ENCODE measurements at regions not wholly inside any gene's neighbourhood (a gene's known extent, or its start where the extent isn't known, plus 50 kb on each side); places are given as distances from the start of the nearest gene placed in this dataset.
A peak's percentile ranks its signal among the peaks of the same experiment; 100 is the strongest.

GRCh38 chr3:102084006-102084405 lies 234.7 kb downstream of the NFKBIZ start:
- H3K9me2 ChIP-seq: no peaks in the 10 kb centered on the region
- H3K4me3 ChIP-seq (ENCODE audit: low read depth in 2 of 2, low read length in 1 of 2): no peak overlapping the region
- TF ChIP-seq FOXM1 (IDR thresholded peaks at IDR 0.05; ENCODE audit: low read depth) (peak; percentile 47; the same call in 1 of the 2 replicates), NFIC (IDR thresholded peaks at IDR 0.05; ENCODE audit: borderline replicate concordance) (peak; percentile 23; the same call in 1 of the 2 replicates), YY1 (IDR thresholded peaks at IDR 0.05; ENCODE audit: low read depth) (no peak), TEAD4 (IDR thresholded peaks at IDR 0.05; ENCODE audit: borderline replicate concordance, insufficient read depth) (peak; percentile 70; the same call in 1 of the 2 replicates), GABPA (IDR thresholded peaks at IDR 0.05; ENCODE audit: low read depth) (no peak), JUND (IDR thresholded peaks at IDR 0.05) (peak; percentile 34; the same call in 1 of the 2 replicates), NRF1 (IDR thresholded peaks at IDR 0.05; ENCODE audit: low read depth, low read length) (no peak), PBX3 (IDR thresholded peaks at IDR 0.05) (peak; percentile 76), SIN3A (IDR thresholded peaks at IDR 0.05; ENCODE audit: borderline replicate concordance, low read depth, low read length) (no peak), FOXJ3 (CRISPR knock-in tag; IDR thresholded peaks at IDR 0.05) (no peak), RFX5 (IDR thresholded peaks at IDR 0.05; ENCODE audit: low read length) (no peak), CHD2 (IDR thresholded peaks at IDR 0.05; ENCODE audit: low read length, partially characterized antibody) (no peak), TCF12 (IDR thresholded peaks at IDR 0.05) (peak; percentile 90), TAF1 (IDR thresholded peaks at IDR 0.05; ENCODE audit: borderline replicate concordance, low read depth, low read length) (no peak), GATA2 (CRISPR knock-in tag; IDR thresholded peaks at IDR 0.05) (no peak), FOSL2 (IDR thresholded peaks at IDR 0.05; ENCODE audit: borderline replicate concordance, low read depth) (0 out of 2 replicates have a peak, but pooled peaks have one; percentile 31), EP300 (IDR thresholded peaks at IDR 0.05; ENCODE audit: borderline replicate concordance in 1 of 2, low read depth in 1 of 2, low read length in 1 of 2) (peak; percentile 36 to 74; a peak in 3 of 4 replicates), MEF2A (IDR thresholded peaks at IDR 0.05; ENCODE audit: borderline replicate concordance, low read depth) (no peak), RXRA (IDR thresholded peaks at IDR 0.05; ENCODE audit: borderline replicate concordance, low read depth) (no peak), MXI1 (IDR thresholded peaks at IDR 0.05; ENCODE audit: low read depth, low read length) (no peak), RAD21 (IDR thresholded peaks at IDR 0.05; ENCODE audit: low read length) (no peak), POLR2AphosphoS5 (IDR thresholded peaks at IDR 0.05; ENCODE audit: low read depth, low read length) (peak; percentile 33; the same call in 1 of the 2 replicates)
- TF ChIP-seq, protein P1, sequence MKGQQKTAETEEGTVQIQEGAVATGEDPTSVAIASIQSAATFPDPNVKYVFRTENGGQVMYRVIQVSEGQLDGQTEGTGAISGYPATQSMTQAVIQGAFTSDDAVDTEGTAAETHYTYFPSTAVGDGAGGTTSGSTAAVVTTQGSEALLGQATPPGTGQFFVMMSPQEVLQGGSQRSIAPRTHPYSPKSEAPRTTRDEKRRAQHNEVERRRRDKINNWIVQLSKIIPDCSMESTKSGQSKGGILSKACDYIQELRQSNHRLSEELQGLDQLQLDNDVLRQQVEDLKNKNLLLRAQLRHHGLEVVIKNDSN (IDR thresholded peaks at IDR 0.05; ENCODE audit: borderline replicate concordance, low read depth): no peak
- no peak overlapping the region for H3K4me2 ChIP-seq
- WGBS (ENCODE audit: low lambda C conversion rate): 44% methylated on average over 3 of the region's 3 CpGs
- H3K4me1 ChIP-seq (ENCODE audit: control insufficient read depth in 1 of 2, insufficient read depth in 2 of 2, low read depth in 1 of 2, low read length in 1 of 2): peaks cover 0 to 13% of the 10 kb centered on the region in 2 experiments; a peak in 3 of 4 replicates
- no peaks in the 10 kb centered on the region for H3K79me2 ChIP-seq (ENCODE audit: insufficient read depth)
- POLR2A ChIA-PET: no interaction called here
- H3K27me3 ChIP-seq (ENCODE audit: insufficient read depth): no peaks in the 10 kb centered on the region
- no peaks in the 10 kb centered on the region for H3K9me3 ChIP-seq
- no peak overlapping the region for H2AFZ ChIP-seq (ENCODE audit: low read depth)
- H3F3A ChIP-seq (replicated peaks; ENCODE audit: insufficient read depth): peaks cover 12% of the 10 kb centered on the region
- DNase-seq: no peak
- H4K20me1 ChIP-seq (ENCODE audit: insufficient read depth): no peaks in the 10 kb centered on the region
- no peaks in the 10 kb centered on the region for H3K36me3 ChIP-seq (replicated peaks in 1 of 2; ENCODE audit: control insufficient read depth in 1 of 2, insufficient read depth in 2 of 2, low read length in 1 of 2)
- CTCF ChIA-PET: interaction anchor here (0.9 to 1.1 kb wide), 3 partner anchors 9 to 141 kb away, joined by 3 read pairs; no protein-coding TSS in a partner anchor
- H3K9ac ChIP-seq: no peak overlapping the region
- H3K27ac ChIP-seq (ENCODE audit: low read depth in 2 of 2, low read length in 1 of 2): peak overlapping the region; percentile 43 to 74; a peak in 2 of 4 replicates
